ENCODE measurements at regions not wholly inside any gene's neighbourhood (a gene's known extent, or its start where the extent isn't known, plus 50 kb on each side); places are given as distances from the start of the nearest gene placed in this dataset.

DNA sequence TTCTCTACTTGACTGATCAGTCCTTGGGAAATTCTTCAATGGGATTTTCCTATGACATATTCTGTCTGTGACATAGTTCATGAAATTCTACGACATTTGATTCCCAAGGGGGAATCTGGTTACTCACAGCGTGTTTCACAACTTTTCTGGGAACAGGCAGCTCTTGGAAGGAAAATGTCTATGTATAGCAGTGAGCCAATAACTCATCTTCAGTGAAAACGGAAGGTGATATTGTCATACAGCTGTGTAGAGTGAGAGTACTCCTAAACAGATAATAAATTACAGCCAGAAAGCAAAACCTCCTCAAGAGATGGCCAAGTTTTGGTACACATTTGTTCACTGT, 91.4 kb downstream of the C9orf152 start:
- TF ChIP-seq, protein P1, sequence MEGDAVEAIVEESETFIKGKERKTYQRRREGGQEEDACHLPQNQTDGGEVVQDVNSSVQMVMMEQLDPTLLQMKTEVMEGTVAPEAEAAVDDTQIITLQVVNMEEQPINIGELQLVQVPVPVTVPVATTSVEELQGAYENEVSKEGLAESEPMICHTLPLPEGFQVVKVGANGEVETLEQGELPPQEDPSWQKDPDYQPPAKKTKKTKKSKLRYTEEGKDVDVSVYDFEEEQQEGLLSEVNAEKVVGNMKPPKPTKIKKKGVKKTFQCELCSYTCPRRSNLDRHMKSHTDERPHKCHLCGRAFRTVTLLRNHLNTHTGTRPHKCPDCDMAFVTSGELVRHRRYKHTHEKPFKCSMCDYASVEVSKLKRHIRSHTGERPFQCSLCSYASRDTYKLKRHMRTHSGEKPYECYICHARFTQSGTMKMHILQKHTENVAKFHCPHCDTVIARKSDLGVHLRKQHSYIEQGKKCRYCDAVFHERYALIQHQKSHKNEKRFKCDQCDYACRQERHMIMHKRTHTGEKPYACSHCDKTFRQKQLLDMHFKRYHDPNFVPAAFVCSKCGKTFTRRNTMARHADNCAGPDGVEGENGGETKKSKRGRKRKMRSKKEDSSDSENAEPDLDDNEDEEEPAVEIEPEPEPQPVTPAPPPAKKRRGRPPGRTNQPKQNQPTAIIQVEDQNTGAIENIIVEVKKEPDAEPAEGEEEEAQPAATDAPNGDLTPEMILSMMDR (IDR thresholded peaks at IDR 0.05), result no peak
- TF ChIP-seq POLR2A (IDR thresholded peaks at IDR 0.05), result no peak
